ENCODE measurements at regions not wholly inside any gene's neighbourhood (a gene's known extent, or its start where the extent isn't known, plus 50 kb on each side); places are given as distances from the start of the nearest gene placed in this dataset.
"Not testable (repeated sequence)": the region's sequence is repeated elsewhere in the genome, so short reads cannot be mapped to it uniquely, and the experiment has no call there.

DNA sequence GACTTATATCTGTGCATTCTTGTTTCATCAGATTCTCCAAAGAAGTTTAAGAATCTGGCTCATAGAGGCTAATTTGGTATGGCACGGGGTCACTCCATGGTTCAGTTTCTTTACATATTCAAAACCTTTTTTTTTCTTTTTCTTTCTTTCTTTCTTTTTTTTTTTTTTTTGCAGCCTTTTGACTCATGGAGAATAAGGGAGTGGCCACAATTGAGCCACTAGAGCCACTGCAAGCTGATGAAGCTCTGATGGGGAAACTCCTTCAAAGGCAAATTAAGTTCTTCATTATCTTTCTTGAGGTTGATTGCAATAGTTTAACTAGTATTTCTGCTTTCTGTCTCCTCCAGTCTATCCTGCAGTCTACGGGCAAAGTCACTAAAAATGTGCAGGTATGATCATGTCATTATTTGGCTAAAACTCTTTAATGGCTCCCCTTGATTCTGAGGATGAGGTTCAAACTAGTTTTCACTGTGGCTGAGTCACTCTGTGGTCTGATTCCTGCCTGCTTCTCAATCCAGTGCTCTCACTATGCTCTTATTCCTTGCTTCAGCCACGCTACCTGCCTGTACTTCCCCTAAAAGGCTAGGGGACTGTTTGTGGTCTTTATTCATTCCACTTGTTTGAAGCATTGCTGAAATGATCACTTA lies 93.5 kb upstream of the RIOK2 start:
- TF ChIP-seq, protein P1, sequence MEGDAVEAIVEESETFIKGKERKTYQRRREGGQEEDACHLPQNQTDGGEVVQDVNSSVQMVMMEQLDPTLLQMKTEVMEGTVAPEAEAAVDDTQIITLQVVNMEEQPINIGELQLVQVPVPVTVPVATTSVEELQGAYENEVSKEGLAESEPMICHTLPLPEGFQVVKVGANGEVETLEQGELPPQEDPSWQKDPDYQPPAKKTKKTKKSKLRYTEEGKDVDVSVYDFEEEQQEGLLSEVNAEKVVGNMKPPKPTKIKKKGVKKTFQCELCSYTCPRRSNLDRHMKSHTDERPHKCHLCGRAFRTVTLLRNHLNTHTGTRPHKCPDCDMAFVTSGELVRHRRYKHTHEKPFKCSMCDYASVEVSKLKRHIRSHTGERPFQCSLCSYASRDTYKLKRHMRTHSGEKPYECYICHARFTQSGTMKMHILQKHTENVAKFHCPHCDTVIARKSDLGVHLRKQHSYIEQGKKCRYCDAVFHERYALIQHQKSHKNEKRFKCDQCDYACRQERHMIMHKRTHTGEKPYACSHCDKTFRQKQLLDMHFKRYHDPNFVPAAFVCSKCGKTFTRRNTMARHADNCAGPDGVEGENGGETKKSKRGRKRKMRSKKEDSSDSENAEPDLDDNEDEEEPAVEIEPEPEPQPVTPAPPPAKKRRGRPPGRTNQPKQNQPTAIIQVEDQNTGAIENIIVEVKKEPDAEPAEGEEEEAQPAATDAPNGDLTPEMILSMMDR (IDR thresholded peaks at IDR 0.05; ENCODE audit: low read length, missing control alignments), result no peak
- no peak for DNase-seq (ENCODE audit: low read depth)
- H3K4me3 ChIP-seq (replicated peaks; ENCODE audit: low read depth, low read length), result no peak overlapping the region

- DNase-seq (ENCODE audit: low read depth), result no peak
- TF ChIP-seq, protein P1 (IDR thresholded peaks at IDR 0.05; ENCODE audit: low read length, missing control alignments), result no peak
- no peak overlapping the region for H3K4me3 ChIP-seq (replicated peaks; ENCODE audit: low read depth, low read length)
These were observed 98.2 kb upstream of the RIOK2 start for GRCh38 chr5:97281257-97281656.

DNA sequence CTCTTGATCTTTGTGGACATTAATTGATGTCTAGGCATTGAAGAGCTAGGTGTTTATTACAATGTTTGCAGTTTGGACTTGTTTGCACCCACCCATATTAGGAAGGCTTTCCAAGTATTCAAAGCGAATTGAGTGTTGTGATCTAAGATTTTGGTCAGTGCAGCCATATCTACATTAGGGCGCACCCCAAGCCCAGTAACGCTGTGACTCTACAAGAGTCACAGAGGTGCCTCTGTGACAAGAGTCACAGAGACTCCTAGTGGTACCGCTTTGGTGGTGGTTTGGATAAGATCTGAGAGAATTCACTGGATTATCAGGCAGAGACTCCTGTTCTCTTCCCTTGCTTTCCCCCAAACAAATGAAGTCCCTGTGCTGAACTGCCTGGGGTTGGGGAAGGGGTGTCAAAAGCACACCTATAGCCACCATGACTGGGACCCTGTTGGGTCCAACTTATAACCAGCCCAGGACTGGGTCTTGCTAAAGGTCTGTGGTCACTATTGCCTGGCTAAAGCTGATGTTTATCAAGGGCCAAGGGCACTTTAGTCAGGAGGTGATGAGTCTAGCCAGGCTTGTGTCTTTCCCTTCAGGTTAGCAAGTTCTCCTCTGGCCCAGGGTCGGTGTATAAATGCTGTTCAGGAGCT lies 114.1 kb upstream of the RIOK2 start:
- TF ChIP-seq, protein P1 (IDR thresholded peaks at IDR 0.05; ENCODE audit: low read length, missing control alignments), result peak; percentile 39
- DNase-seq (ENCODE audit: low read depth), result peak; percentile 38
- H3K4me3 ChIP-seq (replicated peaks; ENCODE audit: low read depth, low read length), result no peak overlapping the region

- DNase-seq (ENCODE audit: low read depth), result no peak
- TF ChIP-seq, protein P1 (IDR thresholded peaks at IDR 0.05; ENCODE audit: low read length, missing control alignments), result no peak
- H3K4me3 ChIP-seq (replicated peaks; ENCODE audit: low read depth, low read length), result no peak overlapping the region
These were observed 114.7 kb upstream of the RIOK2 start for GRCh38 chr5:97297704-97298091.

GRCh38 chr5:97301181-97301580 lies 118.1 kb upstream of the RIOK2 start:
- not testable (repeated sequence) for DNase-seq (ENCODE audit: low read depth); H3K4me3 ChIP-seq (replicated peaks; ENCODE audit: low read depth, low read length)

DNA sequence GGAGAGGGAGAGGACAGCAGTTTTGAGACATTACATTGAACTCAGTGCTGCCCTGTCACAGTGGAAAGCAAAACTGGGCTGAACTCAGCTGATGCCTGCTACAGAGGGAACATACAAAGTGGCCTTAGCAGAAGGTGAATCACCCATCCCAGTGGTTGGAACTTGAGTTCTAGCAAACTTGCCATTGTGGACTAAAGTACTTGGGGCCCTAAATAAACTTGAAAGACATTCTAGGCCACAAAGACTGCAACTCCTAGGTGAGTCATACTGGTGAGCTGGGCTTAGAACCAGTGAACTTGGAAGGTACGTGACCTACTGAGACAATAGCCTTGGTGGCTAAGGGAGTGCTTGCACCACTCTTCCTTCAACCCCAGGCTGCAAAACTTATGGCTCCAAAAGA lies 155.7 kb upstream of the RIOK2 start:
- TF ChIP-seq, protein P1 (IDR thresholded peaks at IDR 0.05; ENCODE audit: low read length, missing control alignments), result no peak
- no peak for DNase-seq (ENCODE audit: low read depth)
- H3K4me3 ChIP-seq (replicated peaks; ENCODE audit: low read depth, low read length), result no peak overlapping the region

GRCh38 chr5:97355775-97356174 lies 172.7 kb upstream of the RIOK2 start:
- DNase-seq (ENCODE audit: low read depth), result no peak
- TF ChIP-seq, protein P1 (IDR thresholded peaks at IDR 0.05; ENCODE audit: low read length, missing control alignments), result no peak
- no peak overlapping the region for H3K4me3 ChIP-seq (replicated peaks; ENCODE audit: low read depth, low read length)

Measured in fibroblast of pulmonary artery (primary cell).